Colonic mucosa (tissue), 4 donors: ENCODE measurements at regions not wholly inside any gene's neighbourhood (a gene's known extent, or its start where the extent isn't known, plus 50 kb on each side); places are given as distances from the start of the nearest gene placed in this dataset.
"Not testable (repeated sequence)": the region's sequence is repeated elsewhere in the genome, so short reads cannot be mapped to it uniquely, and the experiment has no call there.

Experiments used
- DNase-seq: peaks from one replicate; pipeline ENCODE4 v3.0.0-alpha.2; 2020
- H3K27ac ChIP-seq: fragments of 200-600 bp; one replicate; pipeline ENCODE4 v1.8.0; 2021
- H3K27me3 ChIP-seq: fragments of 200-600 bp; one replicate; pipeline ENCODE4 v1.8.0; 2021
- H3K36me3 ChIP-seq: fragments of 200-600 bp; one replicate; pipeline ENCODE4 v1.8.0; 2021
- H3K4me1 ChIP-seq: fragments of 200-600 bp; one replicate; pipeline ENCODE4 v1.8.0; 2021; ENCODE audit warnings: mild to moderate bottlenecking
- H3K4me3 ChIP-seq: fragments of 200-600 bp; one replicate; pipeline ENCODE4 v1.8.0; 2021
- H3K9ac ChIP-seq, 2 donors: one replicate each; pipeline ENCODE4 v1.7.0; 2013; ENCODE audit warnings: control low read depth in 2 of 2, low read depth in 2 of 2, low read length in 2 of 2
- H3K9me3 ChIP-seq: fragments of 200-600 bp; one replicate; pipeline ENCODE4 v1.8.0; 2021
- intact Hi-C: fragments of 100-400 bp; cut with DNase I; formaldehyde crosslinking; loops from one replicate; pipeline ENCODE4 v1.14.1; 2022
- TF ChIP-seq, protein P1 (sequence below): fragments of 200-600 bp; IDR thresholded peaks from one replicate; pipeline ENCODE4 v1.8.0; 2022; ENCODE audit warnings: antibody characterized with exemption, mild to moderate bottlenecking
- donor health status: healthy.
- donor health status: DM: no; HTN: no; CAD: no.
- donor health status: DM: no; HTN: no; CAD: no.

DNA sequence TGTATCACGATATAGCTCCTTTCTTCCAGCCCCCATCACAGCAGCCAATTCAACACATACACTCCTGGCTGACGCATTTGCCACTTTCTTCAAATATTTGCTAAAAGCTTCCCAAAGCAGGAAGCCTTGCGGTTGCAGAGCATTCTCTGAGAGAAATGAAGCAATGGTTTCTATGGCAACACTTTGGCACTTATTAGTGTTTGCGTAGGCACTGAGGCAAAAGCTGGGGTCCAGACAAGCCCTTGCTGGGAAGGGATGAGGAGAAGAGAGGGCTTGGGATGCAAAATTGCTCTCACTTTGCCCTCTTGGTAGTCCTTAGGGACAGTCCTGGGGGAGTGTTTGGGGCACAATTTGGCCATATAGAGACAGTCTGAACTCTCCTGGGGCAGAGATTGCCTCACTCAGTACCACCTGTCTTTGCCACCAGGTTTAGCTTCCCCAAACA lies 55.0 kb upstream of the PAK3 start:
- intact Hi-C loops: no loop called here
- TF ChIP-seq, protein P1, sequence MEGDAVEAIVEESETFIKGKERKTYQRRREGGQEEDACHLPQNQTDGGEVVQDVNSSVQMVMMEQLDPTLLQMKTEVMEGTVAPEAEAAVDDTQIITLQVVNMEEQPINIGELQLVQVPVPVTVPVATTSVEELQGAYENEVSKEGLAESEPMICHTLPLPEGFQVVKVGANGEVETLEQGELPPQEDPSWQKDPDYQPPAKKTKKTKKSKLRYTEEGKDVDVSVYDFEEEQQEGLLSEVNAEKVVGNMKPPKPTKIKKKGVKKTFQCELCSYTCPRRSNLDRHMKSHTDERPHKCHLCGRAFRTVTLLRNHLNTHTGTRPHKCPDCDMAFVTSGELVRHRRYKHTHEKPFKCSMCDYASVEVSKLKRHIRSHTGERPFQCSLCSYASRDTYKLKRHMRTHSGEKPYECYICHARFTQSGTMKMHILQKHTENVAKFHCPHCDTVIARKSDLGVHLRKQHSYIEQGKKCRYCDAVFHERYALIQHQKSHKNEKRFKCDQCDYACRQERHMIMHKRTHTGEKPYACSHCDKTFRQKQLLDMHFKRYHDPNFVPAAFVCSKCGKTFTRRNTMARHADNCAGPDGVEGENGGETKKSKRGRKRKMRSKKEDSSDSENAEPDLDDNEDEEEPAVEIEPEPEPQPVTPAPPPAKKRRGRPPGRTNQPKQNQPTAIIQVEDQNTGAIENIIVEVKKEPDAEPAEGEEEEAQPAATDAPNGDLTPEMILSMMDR: no peak
- DNase-seq: no peak
- no peaks in the 10 kb centered on the region for H3K27me3 ChIP-seq
- H3K9ac ChIP-seq: no peak overlapping the region
- no peaks in the 10 kb centered on the region for H3K9me3 ChIP-seq
- no peak overlapping the region for H3K4me3 ChIP-seq
- H3K36me3 ChIP-seq: no peaks in the 10 kb centered on the region
- H3K4me1 ChIP-seq: no peaks in the 10 kb centered on the region
- H3K27ac ChIP-seq: no peak overlapping the region

DNA sequence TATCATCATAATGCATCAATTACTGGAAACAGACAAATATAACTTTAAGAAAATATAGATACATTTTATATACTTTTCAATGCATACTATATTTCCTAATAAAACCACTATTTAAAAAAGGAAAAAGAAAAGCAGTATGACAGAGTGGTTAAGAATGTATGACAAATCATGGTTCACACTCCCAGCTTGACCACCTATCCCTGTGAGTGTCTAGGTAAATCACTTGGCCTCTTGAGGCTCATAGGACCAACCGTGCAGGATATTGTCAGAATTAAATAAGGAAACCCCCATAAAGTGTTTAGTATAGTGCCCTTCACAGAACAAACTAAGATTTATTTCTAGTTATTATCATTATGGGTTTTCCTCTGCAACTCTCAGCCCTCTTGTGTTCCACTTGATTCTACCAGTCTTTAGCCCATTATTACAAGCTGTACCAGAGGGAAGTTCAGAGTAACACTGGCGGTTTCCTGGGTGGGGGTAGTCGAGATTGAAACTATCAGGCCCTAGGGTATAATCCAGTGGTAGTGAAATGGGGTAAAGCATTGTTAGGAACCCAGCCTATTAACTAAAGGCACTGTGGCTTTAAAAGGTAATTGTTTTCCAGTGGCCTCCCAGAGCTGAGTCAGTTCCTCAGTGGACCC lies 55.5 kb upstream of the PAK3 start:
- no peak overlapping the region for H3K4me3 ChIP-seq
- H3K36me3 ChIP-seq: no peaks in the 10 kb centered on the region
- H3K27me3 ChIP-seq: no peaks in the 10 kb centered on the region
- no peak for DNase-seq
- no peaks in the 10 kb centered on the region for H3K9me3 ChIP-seq
- no peak overlapping the region for H3K27ac ChIP-seq
- TF ChIP-seq, protein P1: no peak
- no peak overlapping the region for H3K9ac ChIP-seq
- H3K4me1 ChIP-seq: no peaks in the 10 kb centered on the region
- intact Hi-C loops: no loop called here

DNA sequence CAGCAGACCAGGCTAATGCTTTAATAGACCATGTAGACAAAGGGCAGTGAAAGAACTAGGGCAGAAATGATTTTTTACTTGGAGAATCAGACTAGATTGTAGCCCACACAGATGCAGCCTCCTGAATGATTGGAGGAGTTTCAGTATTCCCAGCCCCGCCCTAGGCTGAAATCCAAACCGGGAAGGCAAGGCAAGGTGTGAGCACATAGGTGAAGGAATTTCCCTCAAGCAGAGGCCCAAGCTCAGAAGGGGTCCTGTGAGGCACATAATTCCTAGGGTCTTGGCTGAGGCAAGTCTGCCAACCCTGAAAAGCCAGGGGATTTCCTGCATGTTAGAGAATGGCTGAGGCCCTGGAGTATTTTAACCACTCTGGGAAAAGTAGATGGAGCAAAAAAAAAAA lies 56.4 kb upstream of the PAK3 start:
- no peak for DNase-seq
- H3K36me3 ChIP-seq: no peaks in the 10 kb centered on the region
- intact Hi-C loops: no loop called here
- H3K27ac ChIP-seq: no peak overlapping the region
- TF ChIP-seq, protein P1: no peak
- H3K9ac ChIP-seq: no peak overlapping the region
- no peak overlapping the region for H3K4me3 ChIP-seq
- no peaks in the 10 kb centered on the region for H3K4me1 ChIP-seq
- no peaks in the 10 kb centered on the region for H3K9me3 ChIP-seq
- no peaks in the 10 kb centered on the region for H3K27me3 ChIP-seq

DNA sequence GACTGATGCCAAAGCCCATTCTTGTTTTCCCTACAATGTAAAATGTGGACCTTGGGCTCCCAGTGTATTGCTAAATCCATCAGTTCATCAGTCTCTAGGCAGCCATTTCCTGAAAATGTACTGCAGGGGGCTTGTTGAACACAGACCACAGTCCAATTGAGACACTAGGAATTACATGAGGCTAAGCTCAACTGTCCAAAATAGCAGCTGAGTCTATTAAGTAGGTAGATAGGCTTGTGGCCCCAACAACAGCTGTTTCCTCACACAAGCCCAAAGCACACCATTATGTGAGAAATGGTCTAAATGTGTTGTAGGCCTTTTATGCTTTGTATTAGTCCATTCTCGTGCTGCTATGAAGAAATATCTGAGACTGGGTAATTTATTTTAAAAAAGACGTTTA lies 60.0 kb upstream of the PAK3 start:
- Histone ChIP-seq H3K27ac (no peak overlapping the region), H3K36me3 (no peaks in the 10 kb centered on the region), H3K27me3 (no peaks in the 10 kb centered on the region), H3K9me3 (no peaks in the 10 kb centered on the region), H3K4me1 (no peaks in the 10 kb centered on the region), H3K4me3 (no peak overlapping the region), H3K9ac (no peak overlapping the region)
- TF ChIP-seq, protein P1: no peak
- intact Hi-C loops: no loop called here
- DNase-seq: no peak

DNA sequence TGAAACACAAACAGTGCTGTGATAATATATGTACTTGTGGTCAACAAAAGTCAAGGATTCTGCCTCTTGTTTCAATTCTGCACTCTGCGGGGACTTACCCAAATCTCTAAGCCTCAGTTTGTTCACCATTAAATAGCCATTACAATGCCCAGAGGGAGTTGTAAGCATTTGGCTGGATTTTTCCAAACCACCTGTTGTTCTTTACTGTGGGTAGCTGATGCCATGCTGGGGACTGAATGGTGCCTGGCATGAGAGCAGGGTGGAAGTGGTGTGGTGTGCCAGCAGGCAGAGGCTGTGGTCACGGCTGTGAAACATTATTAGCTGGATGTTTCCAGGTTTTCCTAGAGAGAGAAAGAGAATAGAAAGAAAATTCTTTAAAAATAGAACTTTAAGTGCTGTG lies 60.7 kb upstream of the PAK3 start:
- H3K27ac ChIP-seq: no peak overlapping the region
- H3K9ac ChIP-seq: no peak overlapping the region
- H3K9me3 ChIP-seq: no peaks in the 10 kb centered on the region
- H3K27me3 ChIP-seq: no peaks in the 10 kb centered on the region
- intact Hi-C loops: no loop called here
- H3K4me3 ChIP-seq: no peak overlapping the region
- DNase-seq: no peak
- H3K36me3 ChIP-seq: no peaks in the 10 kb centered on the region
- TF ChIP-seq, protein P1: no peak
- no peaks in the 10 kb centered on the region for H3K4me1 ChIP-seq

DNA sequence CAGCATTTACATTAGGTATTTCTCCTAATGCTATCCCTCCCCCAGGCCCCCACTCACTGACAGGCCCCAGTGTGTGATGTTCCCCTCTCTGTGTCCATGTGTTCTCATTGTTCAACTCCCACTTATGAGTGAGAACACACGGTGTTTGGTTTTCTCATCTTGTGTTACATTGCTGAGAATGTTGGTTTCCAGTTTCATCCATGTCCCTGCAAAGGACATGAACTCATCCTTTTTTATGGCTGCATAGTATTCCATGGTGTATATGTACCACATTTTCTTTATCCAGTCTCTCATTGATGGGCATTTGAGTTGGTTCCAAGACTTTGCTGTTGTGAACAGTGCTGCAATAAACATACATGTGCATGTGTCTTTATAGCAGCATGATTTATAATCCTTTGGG lies 73.0 kb upstream of the PAK3 start:
- H3K9me3 ChIP-seq, intact Hi-C loops, DNase-seq, H3K27ac ChIP-seq, H3K9ac ChIP-seq, H3K36me3 ChIP-seq, H3K27me3 ChIP-seq, H3K4me1 ChIP-seq, H3K4me3 ChIP-seq: not testable (repeated sequence)
